H1 (cell line): ENCODE measurements at regions not wholly inside any gene's neighbourhood (a gene's known extent, or its start where the extent isn't known, plus 50 kb on each side); places are given as distances from the start of the nearest gene placed in this dataset.

Source experiments
- EGR1 ChIP-seq: IDR thresholded peaks from 2 replicates; pipeline ENCODE4 v1.6.1; 2011; ENCODE audit warnings: low read depth, low read length, borderline replicate concordance
- EZH2 ChIP-seq: fragments of 200-600 bp; sonication (generic); IDR thresholded peaks from 2 replicates; pipeline ENCODE4 v1.7.1; 2012; ENCODE audit warnings: low read depth, mild to moderate bottlenecking, moderate library complexity, low read length, inconsistent platforms; ENCODE audit not compliant: severe bottlenecking
- TF ChIP-seq, protein P1 (sequence below), 3 experiments: IDR thresholded peaks; 1 replicate in 2 of 3; 2 replicates in 1 of 3; pipeline versions ENCODE4 v1.5.1 to v1.6.1; 2011; ENCODE audit warnings: low read length in 3 of 3, mild to moderate bottlenecking in 3 of 3, inconsistent platforms in 2 of 3, low read depth in 1 of 3, moderate library complexity in 1 of 3; ENCODE audit not compliant: insufficient read depth in 1 of 3; ENCODE audit errors: control extremely low read depth in 1 of 3

DNA sequence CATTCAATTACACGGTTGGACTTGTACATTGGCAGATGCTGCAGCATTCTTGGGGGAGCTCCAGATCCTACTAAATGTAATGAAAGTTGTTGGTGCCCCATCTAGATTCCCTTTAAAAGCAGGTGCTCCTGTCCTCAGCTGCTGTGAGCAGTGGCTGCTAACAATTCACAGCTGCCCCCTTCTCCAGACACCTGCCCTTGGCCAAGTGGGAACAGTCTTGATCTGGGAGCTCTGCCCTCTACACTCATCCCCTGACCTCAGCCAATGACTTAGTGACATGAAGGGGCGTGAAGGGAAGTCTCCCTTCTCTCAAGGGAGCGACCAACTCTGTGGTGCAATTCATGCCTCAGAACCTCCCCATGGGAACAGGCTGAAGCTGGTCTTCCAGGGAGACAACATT is 125.7 kb downstream of the EIF4E start (continued):
- TF ChIP-seq, protein P1, sequence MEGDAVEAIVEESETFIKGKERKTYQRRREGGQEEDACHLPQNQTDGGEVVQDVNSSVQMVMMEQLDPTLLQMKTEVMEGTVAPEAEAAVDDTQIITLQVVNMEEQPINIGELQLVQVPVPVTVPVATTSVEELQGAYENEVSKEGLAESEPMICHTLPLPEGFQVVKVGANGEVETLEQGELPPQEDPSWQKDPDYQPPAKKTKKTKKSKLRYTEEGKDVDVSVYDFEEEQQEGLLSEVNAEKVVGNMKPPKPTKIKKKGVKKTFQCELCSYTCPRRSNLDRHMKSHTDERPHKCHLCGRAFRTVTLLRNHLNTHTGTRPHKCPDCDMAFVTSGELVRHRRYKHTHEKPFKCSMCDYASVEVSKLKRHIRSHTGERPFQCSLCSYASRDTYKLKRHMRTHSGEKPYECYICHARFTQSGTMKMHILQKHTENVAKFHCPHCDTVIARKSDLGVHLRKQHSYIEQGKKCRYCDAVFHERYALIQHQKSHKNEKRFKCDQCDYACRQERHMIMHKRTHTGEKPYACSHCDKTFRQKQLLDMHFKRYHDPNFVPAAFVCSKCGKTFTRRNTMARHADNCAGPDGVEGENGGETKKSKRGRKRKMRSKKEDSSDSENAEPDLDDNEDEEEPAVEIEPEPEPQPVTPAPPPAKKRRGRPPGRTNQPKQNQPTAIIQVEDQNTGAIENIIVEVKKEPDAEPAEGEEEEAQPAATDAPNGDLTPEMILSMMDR (IDR thresholded peaks at IDR 0.05; ENCODE audit: control extremely low read depth in 1 of 3, insufficient read depth in 1 of 3, low read depth in 1 of 3, low read length in 3 of 3), result no peak
- TF ChIP-seq EZH2, result no peak
- no peak for TF ChIP-seq EGR1
